AG08395 (cell line): ENCODE measurements at regions not wholly inside any gene's neighbourhood (a gene's known extent, or its start where the extent isn't known, plus 50 kb on each side); places are given as distances from the start of the nearest gene placed in this dataset.
A peak's percentile ranks its signal among the peaks of the same experiment; 100 is the strongest.
"Not testable (repeated sequence)": the region's sequence is repeated elsewhere in the genome, so short reads cannot be mapped to it uniquely, and the experiment has no call there.

Experiments used
- DNase-seq: peaks from one replicate; pipeline ENCODE4 v3.0.0; 2012; ENCODE audit warnings: mixed read lengths, low spot score

DNA sequence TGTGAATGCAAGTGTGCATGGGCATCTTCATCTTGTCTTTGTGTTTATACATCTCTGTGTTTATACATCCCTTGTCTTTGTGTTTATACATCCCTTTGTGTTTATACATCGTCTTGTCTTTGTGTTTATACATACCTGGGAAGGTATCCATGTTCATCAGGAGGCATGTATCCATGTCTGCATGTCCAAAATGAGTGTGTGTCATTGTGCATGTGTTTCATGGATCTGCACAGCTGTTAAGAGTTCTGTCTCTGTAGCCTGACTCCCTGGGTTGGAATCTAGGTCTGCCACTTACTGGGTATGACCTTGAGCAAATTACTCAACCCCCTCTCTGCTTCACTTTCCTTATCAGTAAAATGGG lies 50.1 kb upstream of the SIRPA start:
- DNase-seq, result no peak

DNA sequence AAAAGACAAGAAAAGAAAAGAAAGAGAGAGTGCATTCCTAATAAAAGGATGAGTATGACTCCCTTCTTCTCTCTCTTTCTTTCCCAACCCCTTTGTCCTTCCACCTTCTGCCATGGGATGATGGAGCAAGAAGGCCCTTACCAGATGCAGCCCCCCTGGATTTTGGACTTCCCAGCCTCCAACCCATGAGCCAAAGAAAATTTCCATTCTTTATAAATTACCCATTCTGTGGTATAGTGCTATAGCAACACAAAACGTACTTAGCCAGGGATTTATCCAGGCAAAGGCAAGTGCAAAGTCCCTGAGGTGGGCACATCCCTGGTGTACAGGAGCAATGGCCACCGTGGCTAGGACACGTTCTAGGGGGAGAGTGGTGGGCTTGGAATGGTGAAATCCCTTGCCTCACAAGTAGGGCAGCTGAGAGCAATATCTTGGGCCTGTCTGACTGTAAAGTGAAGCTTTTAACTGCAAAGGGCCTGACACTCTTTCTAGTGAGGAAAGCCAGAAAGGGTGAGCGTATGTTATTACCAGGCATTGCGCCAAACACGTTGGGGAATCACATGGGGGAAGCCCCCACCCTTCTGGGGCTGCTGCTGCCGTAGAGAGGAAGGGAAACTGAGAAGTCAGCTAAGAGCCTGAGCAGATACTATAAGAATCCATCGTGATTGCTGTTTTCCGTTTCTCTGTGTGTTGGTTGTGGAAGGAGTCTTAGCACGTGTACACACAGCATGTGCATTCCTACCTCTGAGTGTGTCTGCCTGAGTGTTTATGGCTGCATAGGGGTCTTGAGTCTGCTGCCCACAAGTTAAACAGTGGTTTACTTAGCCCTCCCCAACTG lies 50.7 kb upstream of the SIRPA start:
- DNase-seq, result peak; percentile 23

GRCh38 chr20:1842281-1842680 lies 52.9 kb upstream of the SIRPA start:
- DNase-seq, result no peak

- DNase-seq, result peak; percentile 40
These were observed 53.6 kb upstream of the SIRPA start for GRCh38 chr20:1841554-1842140.

DNA sequence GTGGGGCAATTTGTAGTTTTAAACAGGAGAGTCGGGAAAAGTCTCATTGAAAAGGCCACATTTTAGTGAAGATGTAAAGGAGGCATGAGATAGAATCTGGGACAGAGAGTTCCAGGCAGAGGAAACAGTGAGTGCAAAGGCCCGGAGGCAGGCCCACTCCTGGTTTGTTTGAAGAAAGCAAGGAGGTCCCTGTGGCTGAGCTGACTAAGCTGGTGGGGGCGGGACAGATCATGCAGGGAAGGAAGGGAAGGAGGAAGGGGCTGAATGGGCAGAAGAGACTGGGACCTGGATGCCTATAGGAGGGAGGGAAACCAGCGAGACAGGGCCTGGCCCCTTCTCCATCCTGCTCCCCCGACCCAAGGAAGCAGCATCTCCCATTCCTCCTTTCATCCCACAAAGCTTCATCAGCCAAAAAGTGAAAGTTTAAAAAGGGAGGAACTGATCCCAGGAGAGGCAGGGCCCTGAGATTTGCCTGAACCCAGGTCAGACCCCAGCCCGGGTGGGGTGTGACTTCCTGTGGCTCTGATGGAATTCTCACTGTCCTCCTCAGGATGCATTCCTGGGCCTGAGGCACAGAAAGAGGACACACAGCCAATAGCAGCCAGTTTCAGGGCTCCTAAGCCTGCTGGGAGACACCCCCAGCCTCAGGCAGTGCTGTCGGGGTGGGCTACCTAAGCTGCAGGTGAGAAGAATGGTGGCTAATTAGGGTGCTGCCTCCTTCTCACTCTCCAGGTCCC lies 54.2 kb upstream of the SIRPA start:
- DNase-seq, result no peak

- not testable (repeated sequence) for DNase-seq
These were observed 55.6 kb upstream of the SIRPA start for GRCh38 chr20:1839376-1840317.

DNA sequence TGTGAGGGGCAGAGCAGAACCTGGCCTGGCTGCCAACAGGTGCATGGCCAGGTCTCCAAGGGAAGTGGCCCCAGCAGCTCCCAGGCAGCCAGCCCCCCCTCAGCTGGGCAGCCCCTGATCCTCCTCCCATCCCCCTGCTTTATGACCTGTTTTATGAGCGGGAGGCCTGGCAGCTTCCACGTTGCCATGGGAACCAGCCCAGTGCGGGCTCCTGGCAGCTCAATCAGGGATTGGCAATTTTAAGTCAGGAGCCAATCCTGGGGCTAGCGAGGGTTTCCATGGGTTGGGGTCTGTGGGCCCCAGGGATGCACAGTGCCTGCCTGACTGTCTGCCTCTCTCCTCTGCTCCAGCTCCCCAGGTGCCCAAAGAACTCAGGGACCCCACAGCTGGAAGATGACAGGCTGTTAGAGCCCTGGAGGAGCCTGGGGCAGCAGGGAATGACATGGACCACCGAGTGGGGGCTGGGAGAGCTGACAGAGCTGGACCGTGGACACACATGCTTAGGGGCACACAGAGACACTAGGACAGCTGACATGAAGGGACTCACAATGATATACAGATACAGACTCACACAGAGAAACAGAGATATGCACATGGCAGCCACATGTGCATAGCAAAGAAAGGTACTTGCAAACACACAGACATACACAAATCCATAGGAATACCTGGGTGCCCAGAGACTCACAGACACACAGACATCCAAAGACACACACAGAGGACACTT lies 56.5 kb upstream of the SIRPA start:
- no peak for DNase-seq

DNA sequence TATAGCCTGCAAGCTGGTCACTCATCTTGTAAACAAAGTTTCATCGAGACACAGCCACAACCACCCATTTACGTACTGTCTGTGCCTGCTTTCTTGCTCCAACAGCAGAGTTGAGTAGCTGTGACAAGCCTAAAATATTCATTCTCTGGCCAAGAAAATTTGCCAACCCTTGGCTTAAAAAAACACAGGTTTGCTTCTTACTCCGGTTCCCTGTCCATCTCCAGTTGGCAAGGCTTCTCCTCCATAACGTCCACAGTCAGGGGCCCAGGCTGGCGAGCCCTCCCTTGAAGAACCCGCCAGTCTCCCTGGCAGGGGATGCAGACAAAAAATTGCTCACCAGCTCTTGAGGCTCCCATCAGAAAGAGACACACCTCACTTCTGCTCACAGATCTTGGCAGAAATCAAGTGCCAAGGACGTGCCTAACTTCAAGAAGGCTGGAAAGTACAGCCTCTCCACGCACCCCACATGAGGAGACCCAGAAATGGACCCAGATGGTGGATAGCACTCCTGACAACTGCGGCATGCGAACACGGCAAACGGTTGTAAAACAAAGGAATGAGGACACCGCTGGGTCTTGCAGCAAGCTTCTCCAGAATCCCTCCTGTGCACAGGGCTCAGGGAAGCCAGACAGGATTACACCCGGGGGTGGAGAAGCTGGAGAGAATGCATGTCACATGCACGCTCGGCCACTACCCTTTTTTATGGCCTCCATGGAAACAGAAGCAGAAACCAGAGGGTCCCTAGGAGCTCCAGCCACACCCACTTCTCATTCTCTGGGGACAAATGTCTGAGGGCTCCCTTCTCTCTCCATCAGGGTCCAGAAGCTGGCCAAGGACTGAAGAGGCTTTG lies 59.8 kb upstream of the SIRPA start:
- DNase-seq, result no peak

GRCh38 chr20:1833728-1834726 lies 61.2 kb upstream of the SIRPA start:
- DNase-seq, result no peak

GRCh38 chr20:1833216-1833615 lies 62.0 kb upstream of the SIRPA start:
- no peak for DNase-seq

- no peak for DNase-seq
These were observed 62.6 kb upstream of the SIRPA start for GRCh38 chr20:1832634-1833033.

- DNase-seq, result no peak
These were observed 63.6 kb upstream of the SIRPA start for GRCh38 chr20:1831606-1832005.

GRCh38 chr20:1831096-1831495 lies 64.1 kb upstream of the SIRPA start:
- DNase-seq, result no peak

DNA sequence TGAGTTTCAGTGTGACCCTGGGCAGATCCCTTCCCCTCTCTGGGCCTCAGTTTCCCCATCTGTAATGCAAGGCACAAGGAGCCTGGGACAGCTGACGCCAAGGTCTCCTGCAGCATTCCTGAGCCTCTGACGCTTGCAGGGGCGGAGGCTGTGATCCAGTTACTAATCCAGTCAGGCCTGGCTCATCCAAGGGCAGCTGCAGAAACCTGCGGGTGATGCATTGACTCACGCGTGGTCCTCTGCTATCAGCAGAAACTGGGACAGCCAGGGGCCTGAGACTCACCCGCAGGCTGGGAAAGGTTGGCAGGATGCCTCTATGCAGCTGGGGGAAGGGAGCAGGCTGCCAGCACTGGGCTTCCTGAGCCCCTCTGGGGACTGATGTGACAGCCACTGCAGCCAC lies 65.0 kb upstream of the SIRPA start:
- peak; percentile 97 for DNase-seq

DNA sequence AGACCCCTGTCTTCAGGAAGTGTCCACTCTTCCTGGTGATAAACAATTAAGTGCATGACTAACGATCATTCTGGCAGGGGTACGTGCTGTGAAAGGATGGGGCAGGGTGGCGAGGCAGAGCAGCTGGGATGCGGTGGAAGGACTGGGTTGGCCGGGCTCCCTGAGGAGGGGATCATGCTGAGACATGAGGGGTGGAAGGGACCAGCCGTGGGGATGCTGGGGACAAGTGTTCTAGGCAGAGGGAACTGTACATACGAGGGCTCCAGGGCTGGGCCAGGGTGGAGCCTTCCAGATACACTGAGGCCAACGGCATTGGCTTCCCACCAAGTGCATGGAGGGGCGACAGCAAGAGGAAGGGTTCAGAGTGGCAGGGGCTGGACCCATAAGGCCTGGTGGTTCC lies 65.7 kb upstream of the SIRPA start:
- no peak for DNase-seq

DNA sequence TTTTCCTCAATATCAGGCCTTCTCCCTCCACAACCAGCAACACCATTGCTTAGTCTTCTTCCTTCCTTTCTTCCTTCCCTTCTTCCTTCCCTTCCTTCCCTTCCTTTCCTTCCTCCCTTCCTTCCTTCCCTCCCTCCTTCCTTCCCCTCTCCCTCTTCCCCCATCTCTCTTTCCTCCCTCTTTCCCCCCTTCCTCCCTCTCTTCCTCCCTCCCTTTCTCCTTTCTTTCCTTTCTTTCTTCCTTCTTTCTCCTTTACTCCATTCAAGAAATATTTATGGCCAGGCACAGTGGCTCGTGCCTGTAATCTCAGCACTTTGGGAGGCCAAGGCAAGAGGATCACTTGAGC lies 66.4 kb upstream of the SIRPA start:
- DNase-seq, result no peak

- DNase-seq, result no peak
These were observed 67.0 kb upstream of the SIRPA start for GRCh38 chr20:1827974-1828785.

- DNase-seq, result no peak
These were observed 67.7 kb upstream of the SIRPA start for GRCh38 chr20:1827510-1827973.
